ENCODE measurements at regions not wholly inside any gene's neighbourhood (a gene's known extent, or its start where the extent isn't known, plus 50 kb on each side); places are given as distances from the start of the nearest gene placed in this dataset.

DNA sequence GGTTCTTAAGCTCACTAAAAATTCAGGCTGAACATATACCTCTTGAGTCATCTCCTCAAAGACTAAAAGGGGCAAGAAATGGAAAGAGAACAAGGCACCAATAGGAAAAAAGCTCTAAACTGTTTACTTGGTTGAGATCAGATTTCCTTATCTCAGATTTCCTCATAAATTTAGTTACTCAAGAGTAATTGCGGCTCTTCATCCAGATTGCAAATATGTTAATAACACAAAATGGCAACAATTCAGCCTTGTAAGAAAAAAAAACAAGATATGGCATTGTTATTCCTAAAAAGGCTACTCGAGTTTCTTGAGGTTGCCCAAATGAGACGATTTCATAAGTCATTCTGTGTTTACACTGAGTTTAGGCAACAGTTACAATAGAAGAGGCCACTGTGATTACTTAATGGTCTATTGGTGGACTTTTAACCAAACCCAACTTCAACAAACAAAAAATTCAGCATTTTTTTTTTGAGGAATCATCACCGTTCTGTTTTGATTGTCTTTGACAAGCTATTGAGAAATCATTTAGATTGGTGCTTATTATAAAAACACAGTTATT is 97.9 kb upstream of the PDHA1 start:
- no peaks in the 10 kb centered on the region for H3K27me3 ChIP-seq (ENCODE audit: insufficient read depth)
- H3K36me3 ChIP-seq (ENCODE audit: insufficient read depth), result no peaks in the 10 kb centered on the region
- no peak for ATAC-seq
- H2AFZ ChIP-seq, result no peak overlapping the region
- H4K20me1 ChIP-seq (replicated peaks; ENCODE audit: insufficient read depth), result no peaks in the 10 kb centered on the region
- no peak overlapping the region for H3K4me2 ChIP-seq
- H3K36me3 Mint-ChIP-seq (ENCODE audit: low read depth), result peaks cover 31% of the 10 kb centered on the region
- TF ChIP-seq EZH2 (IDR thresholded peaks at IDR 0.05; ENCODE audit: low read depth, unreplicated experiment) (no peak), STAT1 (IDR thresholded peaks at IDR 0.05; ENCODE audit: unreplicated experiment) (no peak), NANOG (IDR thresholded peaks at IDR 0.05; ENCODE audit: borderline replicate concordance) (no peak), EZH2phosphoT487 (IDR thresholded peaks at IDR 0.05; ENCODE audit: unreplicated experiment) (no peak), POLR2AphosphoS5 (IDR thresholded peaks at IDR 0.05; ENCODE audit: low read depth) (no peak), JUNB (IDR thresholded peaks at IDR 0.05; ENCODE audit: unreplicated experiment) (no peak), ZNF331 (CRISPR knock-in tag; IDR thresholded peaks at IDR 0.05; ENCODE audit: low read depth) (no peak), CREB1 (CRISPR knock-in tag; IDR thresholded peaks at IDR 0.05; ENCODE audit: low read depth) (no peak), ZNF114 (CRISPR knock-in tag; IDR thresholded peaks at IDR 0.05) (no peak)
- TF ChIP-seq, protein P1, sequence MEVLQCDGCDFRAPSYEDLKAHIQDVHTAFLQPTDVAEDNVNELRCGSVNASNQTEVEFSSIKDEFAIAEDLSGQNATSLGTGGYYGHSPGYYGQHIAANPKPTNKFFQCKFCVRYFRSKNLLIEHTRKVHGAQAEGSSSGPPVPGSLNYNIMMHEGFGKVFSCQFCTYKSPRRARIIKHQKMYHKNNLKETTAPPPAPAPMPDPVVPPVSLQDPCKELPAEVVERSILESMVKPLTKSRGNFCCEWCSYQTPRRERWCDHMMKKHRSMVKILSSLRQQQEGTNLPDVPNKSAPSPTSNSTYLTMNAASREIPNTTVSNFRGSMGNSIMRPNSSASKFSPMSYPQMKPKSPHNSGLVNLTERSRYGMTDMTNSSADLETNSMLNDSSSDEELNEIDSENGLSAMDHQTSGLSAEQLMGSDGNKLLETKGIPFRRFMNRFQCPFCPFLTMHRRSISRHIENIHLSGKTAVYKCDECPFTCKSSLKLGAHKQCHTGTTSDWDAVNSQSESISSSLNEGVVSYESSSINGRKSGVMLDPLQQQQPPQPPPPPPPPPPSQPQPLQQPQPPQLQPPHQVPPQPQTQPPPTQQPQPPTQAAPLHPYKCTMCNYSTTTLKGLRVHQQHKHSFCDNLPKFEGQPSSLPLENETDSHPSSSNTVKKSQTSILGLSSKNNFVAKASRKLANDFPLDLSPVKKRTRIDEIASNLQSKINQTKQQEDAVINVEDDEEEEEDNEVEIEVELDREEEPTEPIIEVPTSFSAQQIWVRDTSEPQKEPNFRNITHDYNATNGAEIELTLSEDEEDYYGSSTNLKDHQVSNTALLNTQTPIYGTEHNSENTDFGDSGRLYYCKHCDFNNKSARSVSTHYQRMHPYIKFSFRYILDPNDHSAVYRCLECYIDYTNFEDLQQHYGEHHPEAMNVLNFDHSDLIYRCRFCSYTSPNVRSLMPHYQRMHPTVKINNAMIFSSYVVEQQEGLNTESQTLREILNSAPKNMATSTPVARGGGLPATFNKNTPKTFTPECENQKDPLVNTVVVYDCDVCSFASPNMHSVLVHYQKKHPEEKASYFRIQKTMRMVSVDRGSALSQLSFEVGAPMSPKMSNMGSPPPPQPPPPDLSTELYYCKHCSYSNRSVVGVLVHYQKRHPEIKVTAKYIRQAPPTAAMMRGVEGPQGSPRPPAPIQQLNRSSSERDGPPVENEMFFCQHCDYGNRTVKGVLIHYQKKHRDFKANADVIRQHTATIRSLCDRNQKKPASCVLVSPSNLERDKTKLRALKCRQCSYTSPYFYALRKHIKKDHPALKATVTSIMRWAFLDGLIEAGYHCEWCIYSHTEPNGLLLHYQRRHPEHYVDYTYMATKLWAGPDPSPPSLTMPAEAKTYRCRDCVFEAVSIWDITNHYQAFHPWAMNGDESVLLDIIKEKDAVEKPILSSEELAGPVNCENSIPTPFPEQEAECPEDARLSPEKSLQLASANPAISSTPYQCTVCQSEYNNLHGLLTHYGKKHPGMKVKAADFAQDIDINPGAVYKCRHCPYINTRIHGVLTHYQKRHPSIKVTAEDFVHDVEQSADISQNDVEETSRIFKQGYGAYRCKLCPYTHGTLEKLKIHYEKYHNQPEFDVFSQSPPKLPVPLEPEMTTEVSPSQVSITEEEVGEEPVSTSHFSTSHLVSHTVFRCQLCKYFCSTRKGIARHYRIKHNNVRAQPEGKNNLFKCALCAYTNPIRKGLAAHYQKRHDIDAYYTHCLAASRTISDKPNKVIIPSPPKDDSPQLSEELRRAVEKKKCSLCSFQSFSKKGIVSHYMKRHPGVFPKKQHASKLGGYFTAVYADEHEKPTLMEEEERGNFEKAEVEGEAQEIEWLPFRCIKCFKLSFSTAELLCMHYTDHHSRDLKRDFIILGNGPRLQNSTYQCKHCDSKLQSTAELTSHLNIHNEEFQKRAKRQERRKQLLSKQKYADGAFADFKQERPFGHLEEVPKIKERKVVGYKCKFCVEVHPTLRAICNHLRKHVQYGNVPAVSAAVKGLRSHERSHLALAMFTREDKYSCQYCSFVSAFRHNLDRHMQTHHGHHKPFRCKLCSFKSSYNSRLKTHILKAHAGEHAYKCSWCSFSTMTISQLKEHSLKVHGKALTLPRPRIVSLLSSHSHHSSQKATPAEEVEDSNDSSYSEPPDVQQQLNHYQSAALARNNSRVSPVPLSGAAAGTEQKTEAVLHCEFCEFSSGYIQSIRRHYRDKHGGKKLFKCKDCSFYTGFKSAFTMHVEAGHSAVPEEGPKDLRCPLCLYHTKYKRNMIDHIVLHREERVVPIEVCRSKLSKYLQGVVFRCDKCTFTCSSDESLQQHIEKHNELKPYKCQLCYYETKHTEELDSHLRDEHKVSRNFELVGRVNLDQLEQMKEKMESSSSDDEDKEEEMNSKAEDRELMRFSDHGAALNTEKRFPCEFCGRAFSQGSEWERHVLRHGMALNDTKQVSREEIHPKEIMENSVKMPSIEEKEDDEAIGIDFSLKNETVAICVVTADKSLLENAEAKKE (CRISPR knock-in tag; IDR thresholded peaks at IDR 0.05), result no peak
- TF ChIP-seq, protein P2, sequence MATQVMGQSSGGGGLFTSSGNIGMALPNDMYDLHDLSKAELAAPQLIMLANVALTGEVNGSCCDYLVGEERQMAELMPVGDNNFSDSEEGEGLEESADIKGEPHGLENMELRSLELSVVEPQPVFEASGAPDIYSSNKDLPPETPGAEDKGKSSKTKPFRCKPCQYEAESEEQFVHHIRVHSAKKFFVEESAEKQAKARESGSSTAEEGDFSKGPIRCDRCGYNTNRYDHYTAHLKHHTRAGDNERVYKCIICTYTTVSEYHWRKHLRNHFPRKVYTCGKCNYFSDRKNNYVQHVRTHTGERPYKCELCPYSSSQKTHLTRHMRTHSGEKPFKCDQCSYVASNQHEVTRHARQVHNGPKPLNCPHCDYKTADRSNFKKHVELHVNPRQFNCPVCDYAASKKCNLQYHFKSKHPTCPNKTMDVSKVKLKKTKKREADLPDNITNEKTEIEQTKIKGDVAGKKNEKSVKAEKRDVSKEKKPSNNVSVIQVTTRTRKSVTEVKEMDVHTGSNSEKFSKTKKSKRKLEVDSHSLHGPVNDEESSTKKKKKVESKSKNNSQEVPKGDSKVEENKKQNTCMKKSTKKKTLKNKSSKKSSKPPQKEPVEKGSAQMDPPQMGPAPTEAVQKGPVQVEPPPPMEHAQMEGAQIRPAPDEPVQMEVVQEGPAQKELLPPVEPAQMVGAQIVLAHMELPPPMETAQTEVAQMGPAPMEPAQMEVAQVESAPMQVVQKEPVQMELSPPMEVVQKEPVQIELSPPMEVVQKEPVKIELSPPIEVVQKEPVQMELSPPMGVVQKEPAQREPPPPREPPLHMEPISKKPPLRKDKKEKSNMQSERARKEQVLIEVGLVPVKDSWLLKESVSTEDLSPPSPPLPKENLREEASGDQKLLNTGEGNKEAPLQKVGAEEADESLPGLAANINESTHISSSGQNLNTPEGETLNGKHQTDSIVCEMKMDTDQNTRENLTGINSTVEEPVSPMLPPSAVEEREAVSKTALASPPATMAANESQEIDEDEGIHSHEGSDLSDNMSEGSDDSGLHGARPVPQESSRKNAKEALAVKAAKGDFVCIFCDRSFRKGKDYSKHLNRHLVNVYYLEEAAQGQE (IDR thresholded peaks at IDR 0.05; ENCODE audit: unreplicated experiment), result no peak
- TF ChIP-seq, protein P3, sequence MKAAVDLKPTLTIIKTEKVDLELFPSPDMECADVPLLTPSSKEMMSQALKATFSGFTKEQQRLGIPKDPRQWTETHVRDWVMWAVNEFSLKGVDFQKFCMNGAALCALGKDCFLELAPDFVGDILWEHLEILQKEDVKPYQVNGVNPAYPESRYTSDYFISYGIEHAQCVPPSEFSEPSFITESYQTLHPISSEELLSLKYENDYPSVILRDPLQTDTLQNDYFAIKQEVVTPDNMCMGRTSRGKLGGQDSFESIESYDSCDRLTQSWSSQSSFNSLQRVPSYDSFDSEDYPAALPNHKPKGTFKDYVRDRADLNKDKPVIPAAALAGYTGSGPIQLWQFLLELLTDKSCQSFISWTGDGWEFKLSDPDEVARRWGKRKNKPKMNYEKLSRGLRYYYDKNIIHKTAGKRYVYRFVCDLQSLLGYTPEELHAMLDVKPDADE (IDR thresholded peaks at IDR 0.05), result no peak
- TF ChIP-seq, protein P4, sequence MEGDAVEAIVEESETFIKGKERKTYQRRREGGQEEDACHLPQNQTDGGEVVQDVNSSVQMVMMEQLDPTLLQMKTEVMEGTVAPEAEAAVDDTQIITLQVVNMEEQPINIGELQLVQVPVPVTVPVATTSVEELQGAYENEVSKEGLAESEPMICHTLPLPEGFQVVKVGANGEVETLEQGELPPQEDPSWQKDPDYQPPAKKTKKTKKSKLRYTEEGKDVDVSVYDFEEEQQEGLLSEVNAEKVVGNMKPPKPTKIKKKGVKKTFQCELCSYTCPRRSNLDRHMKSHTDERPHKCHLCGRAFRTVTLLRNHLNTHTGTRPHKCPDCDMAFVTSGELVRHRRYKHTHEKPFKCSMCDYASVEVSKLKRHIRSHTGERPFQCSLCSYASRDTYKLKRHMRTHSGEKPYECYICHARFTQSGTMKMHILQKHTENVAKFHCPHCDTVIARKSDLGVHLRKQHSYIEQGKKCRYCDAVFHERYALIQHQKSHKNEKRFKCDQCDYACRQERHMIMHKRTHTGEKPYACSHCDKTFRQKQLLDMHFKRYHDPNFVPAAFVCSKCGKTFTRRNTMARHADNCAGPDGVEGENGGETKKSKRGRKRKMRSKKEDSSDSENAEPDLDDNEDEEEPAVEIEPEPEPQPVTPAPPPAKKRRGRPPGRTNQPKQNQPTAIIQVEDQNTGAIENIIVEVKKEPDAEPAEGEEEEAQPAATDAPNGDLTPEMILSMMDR (conservative IDR thresholded peaks at IDR 0.05; ENCODE audit: low read depth in 2 of 2), result no peak
- H3K27ac ChIP-seq (ENCODE audit: low read depth), result no peak overlapping the region
- H3F3A ChIP-seq (replicated peaks; ENCODE audit: low read depth), result no peaks in the 10 kb centered on the region
- H3K4me3 ChIP-seq, result no peak overlapping the region
- peaks cover 2% of the 10 kb centered on the region for H3K27me3 Mint-ChIP-seq (ENCODE audit: insufficient read depth, low read depth, poor library complexity)
- DNase-seq (ENCODE audit: low spot score), result no peak
- H3K4me1 Mint-ChIP-seq, result peaks cover 2% of the 10 kb centered on the region; the same call in 1 of the 3 replicates
- no peaks in the 10 kb centered on the region for H3K79me2 ChIP-seq (replicated peaks; ENCODE audit: insufficient read depth)
- no peak overlapping the region for H3K27ac Mint-ChIP-seq
- no peak overlapping the region for H3K4me3 Mint-ChIP-seq
- no peaks in the 10 kb centered on the region for H3K4me1 ChIP-seq (ENCODE audit: insufficient read depth)
- peaks cover 37% of the 10 kb centered on the region for H3K9me3 Mint-ChIP-seq
- H3K9me2 ChIP-seq (ENCODE audit: insufficient read depth), result no peaks in the 10 kb centered on the region

All from GM23338 (cell line).